Activated CD4-positive, alpha-beta T cell treated with anti-CD3 and anti-CD28 coated beads for 36 hours (primary cell): ENCODE measurements at regions not wholly inside any gene's neighbourhood (a gene's known extent, or its start where the extent isn't known, plus 50 kb on each side); places are given as distances from the start of the nearest gene placed in this dataset.

ENCODE experiments used
- ATAC-seq: fragments of 200-7000 bp; cut with Tn5 transposase; one replicate; pipeline ENCODE4 v1.10.0; 2021; ENCODE audit warnings: mild to moderate bottlenecking, moderate library complexity
- CTCF ChIA-PET: fragments of 350-600 bp; sonication (Branson Sonifier 250); formaldehyde crosslinking; loops from one replicate; lab custom pipeline; 2021; ENCODE audit warnings: antibody characterized with exemption; lab: Charles Lee
- POLR2A ChIA-PET: fragments of 350-600 bp; sonication (Branson Sonifier 250); formaldehyde crosslinking; loops from one replicate; lab custom pipeline; 2021; ENCODE audit warnings: antibody characterized with exemption, inconsistent platforms; lab: Charles Lee
- DNase-seq: peaks from one replicate; pipeline ENCODE4 v3.0.0-alpha.2; 2020
- H3K27ac Mint-ChIP-seq: one replicate; pipeline ENCODE4 v1.8.0; 2021; ENCODE audit warnings: mixed read lengths
- H3K27me3 Mint-ChIP-seq: one replicate; pipeline ENCODE4 v1.8.0; 2021; ENCODE audit warnings: mixed read lengths
- H3K36me3 Mint-ChIP-seq: one replicate; pipeline ENCODE4 v1.8.0; 2021; ENCODE audit warnings: low read depth, mixed read lengths
- H3K4me1 Mint-ChIP-seq: one replicate; pipeline ENCODE4 v1.8.0; 2021; ENCODE audit warnings: mixed read lengths
- H3K4me3 Mint-ChIP-seq: one replicate; pipeline ENCODE4 v1.8.0; 2021; ENCODE audit warnings: mild to moderate bottlenecking, moderate library complexity, mixed read lengths
- H3K9me3 Mint-ChIP-seq: one replicate; pipeline ENCODE4 v1.8.0; 2021; ENCODE audit warnings: low read depth, mixed read lengths
- intact Hi-C, 2 experiments: fragments of 100-400 bp; cut with DNase I in 1 of 2; cut with micrococcal nuclease in 1 of 2; formaldehyde crosslinking; loops; one replicate each; pipeline versions ENCODE4 v1.14.2 to v1.15.1; 2022 to 2024; cut with DNase I, micrococcal nuclease

DNA sequence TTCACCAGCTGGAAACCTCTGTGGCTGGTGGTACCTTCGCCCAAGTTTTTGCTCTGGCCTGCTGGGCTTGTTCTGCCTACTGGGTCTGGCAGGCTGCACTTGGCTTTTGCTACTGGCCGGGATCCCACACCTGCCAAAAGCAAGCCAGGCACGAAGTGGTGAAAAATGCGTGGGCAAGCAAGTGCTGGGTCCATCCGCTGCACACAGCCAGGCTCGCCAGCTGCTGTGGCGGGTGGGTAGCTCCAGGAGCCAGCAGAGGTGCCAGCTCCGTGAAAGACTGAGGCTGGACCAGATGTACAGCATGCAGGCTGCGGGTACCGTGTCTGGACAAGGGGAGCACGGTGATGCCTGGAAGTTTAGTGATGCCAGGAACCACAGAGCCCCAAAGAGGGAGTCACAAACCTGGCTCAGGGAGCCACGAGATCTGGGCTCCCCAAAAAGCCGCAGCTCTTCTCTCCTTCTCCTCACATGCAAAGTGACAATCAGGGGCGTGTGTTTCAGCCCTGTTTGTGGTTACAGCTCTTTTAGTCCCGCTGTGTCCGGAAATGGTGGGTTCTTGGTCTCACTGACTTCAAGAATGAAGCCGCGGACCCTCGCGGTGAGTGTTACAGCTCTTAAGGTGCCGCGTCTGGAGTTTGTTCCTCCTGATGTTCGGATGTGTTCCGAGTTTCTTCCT lies 1455.6 kb upstream of the GBE1 start:
- ChIA-PET CTCF (interaction anchor here (0.7 kb wide), 1 partner anchor 775 kb away, joined by 3 read pairs; no protein-coding TSS in a partner anchor), POLR2A (no interaction called here)
- H3K36me3 Mint-ChIP-seq, result no peaks in the 10 kb centered on the region
- intact Hi-C loops, result no loop called here
- H3K4me3 Mint-ChIP-seq, result no peak overlapping the region
- no peak overlapping the region for H3K27ac Mint-ChIP-seq
- no peaks in the 10 kb centered on the region for H3K4me1 Mint-ChIP-seq
- ATAC-seq, result no peak
- DNase-seq, result no peak
- H3K9me3 Mint-ChIP-seq, result peaks cover 8% of the 10 kb centered on the region
- H3K27me3 Mint-ChIP-seq, result no peaks in the 10 kb centered on the region

DNA sequence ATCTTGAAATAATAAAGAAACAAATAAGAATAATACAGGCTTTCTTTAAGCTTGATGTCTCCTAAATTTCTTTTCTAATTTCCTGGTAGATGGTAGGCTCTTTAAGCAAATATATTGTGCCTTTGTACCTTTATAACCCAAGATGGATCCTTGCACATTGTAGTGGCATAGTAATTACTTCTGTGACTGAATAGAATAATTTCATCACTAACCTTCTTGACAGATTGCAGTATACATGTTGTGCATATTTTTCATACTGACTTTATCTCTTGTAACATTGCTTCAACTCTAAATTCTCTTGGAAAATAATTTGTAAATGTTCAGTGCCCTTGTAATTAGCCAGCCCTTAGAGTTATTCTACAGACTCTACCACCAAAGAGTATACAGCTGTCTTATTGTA lies 1433.8 kb upstream of the GBE1 start:
- Mint-ChIP-seq H3K4me3 (no peak overlapping the region), H3K4me1 (no peaks in the 10 kb centered on the region), H3K27ac (no peak overlapping the region), H3K36me3 (no peaks in the 10 kb centered on the region), H3K27me3 (no peaks in the 10 kb centered on the region), H3K9me3 (peaks cover 26% of the 10 kb centered on the region)
- intact Hi-C loops, result no loop called here
- ChIA-PET POLR2A (no interaction called here), CTCF (no interaction called here)
- no peak for ATAC-seq
- DNase-seq, result no peak

DNA sequence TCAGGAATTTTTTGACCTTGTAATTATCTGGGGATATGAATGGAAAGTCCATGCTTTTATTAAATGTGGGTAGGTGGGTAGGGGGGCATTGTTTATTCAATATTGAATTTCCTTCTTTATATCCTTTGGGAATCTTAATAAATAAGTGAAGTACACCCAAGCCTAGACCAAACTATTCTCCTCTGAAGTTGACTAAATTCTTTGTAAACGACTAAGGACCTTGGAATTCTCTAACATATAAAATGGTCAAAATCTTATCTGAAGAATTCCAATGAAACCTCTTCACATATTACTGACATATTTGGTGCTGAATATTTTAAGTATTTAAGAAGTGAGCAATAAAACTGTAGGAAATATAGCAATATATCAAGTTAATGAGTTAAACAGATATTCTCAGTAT lies 1432.1 kb upstream of the GBE1 start:
- peaks cover 21% of the 10 kb centered on the region for H3K9me3 Mint-ChIP-seq
- ATAC-seq, result no peak
- CTCF ChIA-PET, result no interaction called here

DNA sequence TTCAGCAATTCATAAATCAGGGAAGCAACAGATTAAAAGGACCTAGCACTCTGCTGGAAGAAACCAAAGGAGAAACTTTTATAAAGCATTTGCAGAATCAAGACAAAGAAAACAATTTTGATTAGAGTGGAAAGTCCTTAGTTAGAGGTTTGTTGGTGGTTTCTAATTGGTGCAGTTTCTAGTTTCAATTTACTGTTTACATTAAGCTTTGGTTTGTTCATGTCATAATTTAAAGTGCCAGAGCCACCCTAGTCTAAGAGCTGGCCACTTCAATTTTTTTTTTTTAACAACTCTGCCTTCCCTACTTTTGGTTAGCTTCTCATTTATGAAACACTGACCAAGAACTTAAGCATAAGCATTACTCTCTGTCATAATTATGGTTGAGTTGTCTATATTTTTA lies 1428.2 kb upstream of the GBE1 start:
- POLR2A ChIA-PET, result no interaction called here
- Mint-ChIP-seq H3K27me3 (no peaks in the 10 kb centered on the region), H3K9me3 (peaks cover 16% of the 10 kb centered on the region), H3K4me3 (no peak overlapping the region), H3K4me1 (no peaks in the 10 kb centered on the region), H3K27ac (no peak overlapping the region), H3K36me3 (no peaks in the 10 kb centered on the region)
- no peak for DNase-seq
- CTCF ChIA-PET, result no interaction called here
- intact Hi-C loops, result no loop called here
- no peak for ATAC-seq

More for the DNA sequence above, 1432.1 kb upstream of the GBE1 start:
- H3K27ac Mint-ChIP-seq, result no peak overlapping the region
- H3K36me3 Mint-ChIP-seq, result no peaks in the 10 kb centered on the region
- no peak overlapping the region for H3K4me3 Mint-ChIP-seq
- POLR2A ChIA-PET, result no interaction called here
- DNase-seq, result no peak
- H3K27me3 Mint-ChIP-seq, result no peaks in the 10 kb centered on the region
- H3K4me1 Mint-ChIP-seq, result no peaks in the 10 kb centered on the region
- intact Hi-C loops, result no loop called here

DNA sequence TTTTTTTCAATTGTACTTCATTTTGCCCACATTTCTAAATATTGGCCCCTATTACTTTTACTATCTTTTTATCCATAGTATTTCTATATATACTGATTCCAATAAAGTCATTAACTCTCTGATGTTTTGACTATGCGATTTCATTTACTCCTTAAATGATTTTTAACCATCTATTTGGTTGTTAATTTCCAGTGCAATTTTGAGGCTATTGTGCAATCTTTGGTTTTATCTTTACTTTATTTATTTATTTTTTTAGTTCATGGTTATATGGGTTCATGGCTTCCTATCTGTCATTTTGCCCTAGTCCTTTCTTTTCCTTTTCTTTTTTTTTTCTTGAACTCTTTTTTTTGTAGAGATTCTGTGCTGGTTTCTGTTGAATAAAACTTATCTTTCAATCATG lies 1408.0 kb upstream of the GBE1 start:
- no peaks in the 10 kb centered on the region for H3K36me3 Mint-ChIP-seq
- no peak overlapping the region for H3K27ac Mint-ChIP-seq
- no peaks in the 10 kb centered on the region for H3K4me1 Mint-ChIP-seq
- no peak overlapping the region for H3K4me3 Mint-ChIP-seq
- CTCF ChIA-PET, result no interaction called here
- peaks cover 7% of the 10 kb centered on the region for H3K9me3 Mint-ChIP-seq
- DNase-seq (no peak), ATAC-seq (no peak)
- intact Hi-C loops, result no loop called here
- POLR2A ChIA-PET, result interaction anchor here (0.6 kb wide), 1 partner anchor 1241 kb away, joined by 6 read pairs; no protein-coding TSS in a partner anchor
- no peaks in the 10 kb centered on the region for H3K27me3 Mint-ChIP-seq

DNA sequence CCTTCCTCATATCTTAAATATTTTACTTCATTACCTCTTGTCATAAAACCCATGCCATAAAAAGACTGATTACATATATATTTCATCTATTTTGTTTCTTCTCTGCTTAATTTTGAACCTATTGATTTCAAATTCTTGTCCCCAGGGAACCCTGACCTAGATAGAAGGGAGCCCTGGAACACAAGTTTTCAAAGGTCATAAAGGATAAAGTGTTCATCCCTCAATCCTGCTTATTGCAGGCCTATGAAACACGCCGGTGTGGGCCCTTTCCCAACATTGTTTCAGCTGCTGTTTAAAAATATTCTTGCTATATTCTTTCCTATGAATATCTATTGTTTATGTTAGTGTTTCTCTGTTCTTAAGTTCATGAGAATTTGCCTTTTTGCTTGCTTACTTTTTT lies 1389.5 kb upstream of the GBE1 start:
- POLR2A ChIA-PET, result no interaction called here
- H3K9me3 Mint-ChIP-seq, result peaks cover 6% of the 10 kb centered on the region

DNA sequence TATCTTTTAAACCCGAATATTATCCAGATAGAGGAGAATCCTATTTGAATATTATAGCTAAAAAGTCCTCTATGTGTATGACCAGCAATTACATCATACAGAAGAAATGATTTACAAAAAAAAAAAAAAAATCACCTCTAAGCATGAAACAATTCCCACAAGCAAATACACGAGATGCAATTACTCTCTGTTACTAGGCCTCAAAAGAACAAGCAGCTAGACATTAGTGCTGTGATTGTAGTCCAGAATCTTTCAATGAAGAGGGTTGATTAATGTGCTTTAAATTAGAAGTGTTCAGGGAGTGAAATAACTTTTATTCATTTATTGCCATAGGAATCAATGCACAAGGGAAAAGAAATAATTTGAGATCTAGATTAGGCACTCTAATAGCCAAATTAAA lies 1379.5 kb upstream of the GBE1 start:
- CTCF ChIA-PET, result no interaction called here
- Mint-ChIP-seq H3K27ac (no peak overlapping the region), H3K4me3 (no peak overlapping the region), H3K9me3 (peaks cover 11% of the 10 kb centered on the region), H3K36me3 (no peaks in the 10 kb centered on the region), H3K4me1 (no peaks in the 10 kb centered on the region), H3K27me3 (no peaks in the 10 kb centered on the region)
- no peak for ATAC-seq
- intact Hi-C loops, result no loop called here
- DNase-seq, result no peak
- POLR2A ChIA-PET, result no interaction called here

More for the DNA sequence above, 1389.5 kb upstream of the GBE1 start:
- Mint-ChIP-seq H3K27ac (no peak overlapping the region), H3K27me3 (no peaks in the 10 kb centered on the region), H3K4me1 (no peaks in the 10 kb centered on the region), H3K4me3 (no peak overlapping the region), H3K36me3 (no peaks in the 10 kb centered on the region)
- DNase-seq (no peak), ATAC-seq (no peak)
- intact Hi-C loops, result no loop called here
- CTCF ChIA-PET, result no interaction called here

DNA sequence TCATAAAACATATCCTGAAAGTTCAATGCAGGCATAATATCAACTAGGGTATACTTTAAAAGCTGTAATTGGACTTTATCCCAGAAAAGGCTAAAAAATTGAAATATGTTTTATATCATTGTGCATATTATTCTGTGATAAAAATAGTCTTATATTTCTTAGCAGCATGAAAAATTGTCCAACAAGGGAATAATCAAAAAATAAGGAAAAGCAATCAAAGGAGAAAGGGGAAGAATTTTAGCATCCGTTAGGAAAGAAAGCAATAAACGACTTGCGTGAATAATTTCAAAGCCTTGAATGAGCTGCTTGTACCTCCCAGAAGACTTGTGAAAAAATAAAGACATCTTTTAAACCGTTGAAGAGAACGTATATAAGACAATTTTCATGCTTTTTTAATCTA lies 1369.8 kb upstream of the GBE1 start:
- intact Hi-C loops, result no loop called here
- no peaks in the 10 kb centered on the region for H3K27me3 Mint-ChIP-seq

DNA sequence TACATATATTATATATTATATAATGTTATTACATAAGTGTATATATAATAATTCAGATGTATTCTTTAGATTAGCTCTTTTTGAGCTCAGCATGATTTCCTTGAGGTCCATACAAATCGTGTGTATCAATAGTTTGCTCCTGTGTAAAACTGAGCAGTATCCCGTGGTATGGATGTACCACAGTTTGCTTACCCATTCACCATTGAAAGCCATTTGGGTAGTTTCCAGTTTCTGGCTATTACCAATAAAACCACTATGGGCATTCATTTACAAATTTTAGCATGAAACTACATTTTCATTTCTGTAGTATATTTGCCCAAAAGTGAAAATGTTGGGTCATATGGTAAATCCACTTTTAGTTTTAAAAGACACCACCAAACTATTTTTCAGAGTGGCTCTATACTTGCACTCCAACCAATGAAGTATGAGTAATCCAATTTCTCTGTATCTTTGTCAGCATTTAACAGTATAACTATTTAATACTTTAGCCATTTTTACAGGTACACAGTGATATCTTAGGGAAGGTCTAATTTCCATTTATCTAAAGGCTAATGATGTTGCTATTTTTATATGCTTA lies 1361.4 kb upstream of the GBE1 start:
- intact Hi-C loops, result no loop called here
- H3K36me3 Mint-ChIP-seq, result no peaks in the 10 kb centered on the region
- DNase-seq (no peak), ATAC-seq (no peak)
- no peaks in the 10 kb centered on the region for H3K4me1 Mint-ChIP-seq
- H3K27me3 Mint-ChIP-seq, result no peaks in the 10 kb centered on the region
- H3K4me3 Mint-ChIP-seq, result no peak overlapping the region
- POLR2A ChIA-PET, result no interaction called here
- CTCF ChIA-PET, result no interaction called here
- H3K9me3 Mint-ChIP-seq, result peaks cover 5% of the 10 kb centered on the region
- H3K27ac Mint-ChIP-seq, result no peak overlapping the region

More for the DNA sequence above, 1369.8 kb upstream of the GBE1 start:
- ChIA-PET POLR2A (no interaction called here), CTCF (interaction anchor here (0.6 kb wide), 1 partner anchor 477 kb away, joined by 3 read pairs; no protein-coding TSS in a partner anchor)
- Mint-ChIP-seq H3K27ac (no peak overlapping the region), H3K4me1 (no peaks in the 10 kb centered on the region), H3K9me3 (peaks cover 4% of the 10 kb centered on the region), H3K4me3 (no peak overlapping the region), H3K36me3 (no peaks in the 10 kb centered on the region)
- ATAC-seq, result no peak
- DNase-seq, result no peak

DNA sequence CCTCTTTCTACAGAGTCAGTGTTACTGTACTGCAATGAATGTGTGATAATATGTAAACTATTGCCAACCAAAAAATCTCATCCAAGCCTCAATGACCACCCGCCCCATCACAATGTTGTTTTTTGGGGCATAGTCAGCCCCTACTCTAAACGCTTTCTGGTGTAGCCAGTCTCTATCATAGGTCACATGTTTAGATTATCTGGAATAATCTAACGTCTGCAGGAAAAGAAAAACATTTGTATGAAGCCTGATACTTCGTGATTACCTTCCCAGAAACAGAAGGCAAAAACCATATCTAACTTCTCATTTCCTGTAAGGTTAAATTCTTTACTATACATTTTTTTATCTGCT lies 1331.8 kb upstream of the GBE1 start:
- H3K9me3 Mint-ChIP-seq, result peaks cover 1% of the 10 kb centered on the region
- H3K36me3 Mint-ChIP-seq, result no peaks in the 10 kb centered on the region
- ATAC-seq (no peak), DNase-seq (no peak)
- no peaks in the 10 kb centered on the region for H3K4me1 Mint-ChIP-seq
- intact Hi-C loops, result no loop called here
- no peak overlapping the region for H3K4me3 Mint-ChIP-seq
- no peaks in the 10 kb centered on the region for H3K27me3 Mint-ChIP-seq
- POLR2A ChIA-PET, result no interaction called here
- no peak overlapping the region for H3K27ac Mint-ChIP-seq
- CTCF ChIA-PET, result no interaction called here

DNA sequence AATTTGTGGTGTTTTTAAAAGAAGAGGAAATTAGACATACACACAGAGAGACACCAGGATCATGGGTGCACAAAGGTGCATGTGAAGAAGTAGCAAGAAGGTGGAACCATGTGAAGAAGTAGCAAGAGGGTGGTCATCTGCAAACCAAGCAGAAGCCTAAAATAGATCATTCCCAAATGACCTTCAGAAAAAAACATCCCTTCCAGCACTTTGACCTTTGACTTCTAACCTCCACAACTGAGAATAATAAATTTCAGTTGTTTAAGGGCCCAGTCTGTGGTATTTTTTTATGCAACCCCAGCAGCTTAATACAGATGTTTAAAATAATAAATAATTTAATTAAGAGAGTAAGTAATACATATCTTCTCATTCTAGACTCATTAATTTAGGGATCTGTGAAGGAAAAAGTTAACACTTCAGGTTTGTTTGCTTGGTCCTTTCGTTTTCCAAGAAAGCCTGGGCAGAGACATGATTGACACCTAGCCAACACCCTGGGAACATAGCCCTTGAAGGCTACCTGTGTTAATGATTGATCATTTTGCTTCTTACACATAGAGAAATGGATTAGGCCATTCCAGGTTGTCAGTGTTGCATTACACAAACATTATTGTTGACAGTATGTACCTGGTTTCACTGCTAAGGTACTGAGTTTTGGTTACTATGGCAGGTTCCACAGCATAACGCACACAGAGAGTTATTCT lies 1331.2 kb upstream of the GBE1 start:
- Mint-ChIP-seq H3K4me3 (no peak overlapping the region), H3K9me3 (peaks cover 1% of the 10 kb centered on the region), H3K27ac (no peak overlapping the region), H3K4me1 (no peaks in the 10 kb centered on the region), H3K27me3 (no peaks in the 10 kb centered on the region), H3K36me3 (no peaks in the 10 kb centered on the region)
- intact Hi-C loops, result no loop called here
- no peak for DNase-seq
- no peak for ATAC-seq
- ChIA-PET CTCF (no interaction called here), POLR2A (no interaction called here)

DNA sequence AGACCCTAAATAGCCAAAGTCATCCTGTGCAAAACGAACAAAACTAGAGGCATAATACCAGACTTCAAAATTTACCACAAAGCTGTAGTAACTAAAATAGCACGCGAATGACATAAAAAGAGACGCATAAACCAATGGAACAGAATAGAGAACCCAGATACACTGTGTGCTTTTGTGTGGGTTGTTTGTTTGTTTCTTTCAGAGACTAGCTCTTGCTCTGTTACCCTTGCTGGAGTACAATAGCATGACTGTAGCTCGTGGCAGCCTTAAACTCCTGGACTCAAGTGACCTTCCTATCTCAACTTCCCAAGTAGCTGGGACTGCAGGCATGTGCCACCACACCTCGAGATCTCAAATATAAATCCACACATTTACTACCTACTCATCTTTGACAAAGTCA lies 1314.6 kb upstream of the GBE1 start:
- H3K27ac Mint-ChIP-seq, result no peak overlapping the region
- DNase-seq, result no peak
- no peak for ATAC-seq
- H3K27me3 Mint-ChIP-seq, result no peaks in the 10 kb centered on the region
- intact Hi-C loops, result no loop called here
- ChIA-PET CTCF (no interaction called here), POLR2A (no interaction called here)
- H3K4me1 Mint-ChIP-seq, result no peaks in the 10 kb centered on the region
- no peak overlapping the region for H3K4me3 Mint-ChIP-seq
- H3K36me3 Mint-ChIP-seq, result no peaks in the 10 kb centered on the region
- peaks cover 3% of the 10 kb centered on the region for H3K9me3 Mint-ChIP-seq
